ENCODE measurements at regions not wholly inside any gene's neighbourhood (a gene's known extent, or its start where the extent isn't known, plus 50 kb on each side); places are given as distances from the start of the nearest gene placed in this dataset.
"Not testable (repeated sequence)": the region's sequence is repeated elsewhere in the genome, so short reads cannot be mapped to it uniquely, and the experiment has no call there.

DNA sequence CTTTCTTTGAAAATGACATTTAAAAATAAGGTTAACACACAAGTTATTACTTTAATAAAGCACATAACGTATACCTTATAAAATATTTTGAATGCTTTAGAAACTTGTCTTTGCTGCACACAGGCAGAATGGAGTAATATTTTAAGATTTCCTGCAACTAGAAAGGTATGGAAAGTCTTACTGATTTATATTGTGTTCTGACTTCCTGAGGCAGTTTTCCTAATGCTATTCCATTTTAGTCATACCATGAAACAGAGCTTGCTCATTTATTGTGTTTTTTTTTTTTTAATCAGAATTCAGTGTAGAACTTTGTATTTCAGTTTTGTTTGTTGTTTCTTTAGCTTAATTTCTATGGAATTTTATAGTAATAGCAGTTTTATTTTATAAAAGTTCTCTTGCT lies 60.9 kb upstream of the S1PR1 start:
- TF ChIP-seq, protein P1, sequence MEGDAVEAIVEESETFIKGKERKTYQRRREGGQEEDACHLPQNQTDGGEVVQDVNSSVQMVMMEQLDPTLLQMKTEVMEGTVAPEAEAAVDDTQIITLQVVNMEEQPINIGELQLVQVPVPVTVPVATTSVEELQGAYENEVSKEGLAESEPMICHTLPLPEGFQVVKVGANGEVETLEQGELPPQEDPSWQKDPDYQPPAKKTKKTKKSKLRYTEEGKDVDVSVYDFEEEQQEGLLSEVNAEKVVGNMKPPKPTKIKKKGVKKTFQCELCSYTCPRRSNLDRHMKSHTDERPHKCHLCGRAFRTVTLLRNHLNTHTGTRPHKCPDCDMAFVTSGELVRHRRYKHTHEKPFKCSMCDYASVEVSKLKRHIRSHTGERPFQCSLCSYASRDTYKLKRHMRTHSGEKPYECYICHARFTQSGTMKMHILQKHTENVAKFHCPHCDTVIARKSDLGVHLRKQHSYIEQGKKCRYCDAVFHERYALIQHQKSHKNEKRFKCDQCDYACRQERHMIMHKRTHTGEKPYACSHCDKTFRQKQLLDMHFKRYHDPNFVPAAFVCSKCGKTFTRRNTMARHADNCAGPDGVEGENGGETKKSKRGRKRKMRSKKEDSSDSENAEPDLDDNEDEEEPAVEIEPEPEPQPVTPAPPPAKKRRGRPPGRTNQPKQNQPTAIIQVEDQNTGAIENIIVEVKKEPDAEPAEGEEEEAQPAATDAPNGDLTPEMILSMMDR (IDR thresholded peaks at IDR 0.05; ENCODE audit: low read depth, low read length, missing control alignments): no peak
- no peak overlapping the region for H3K4me3 ChIP-seq (ENCODE audit: low read depth, low read length)
- DNase-seq (ENCODE audit: low read depth): no peak

DNA sequence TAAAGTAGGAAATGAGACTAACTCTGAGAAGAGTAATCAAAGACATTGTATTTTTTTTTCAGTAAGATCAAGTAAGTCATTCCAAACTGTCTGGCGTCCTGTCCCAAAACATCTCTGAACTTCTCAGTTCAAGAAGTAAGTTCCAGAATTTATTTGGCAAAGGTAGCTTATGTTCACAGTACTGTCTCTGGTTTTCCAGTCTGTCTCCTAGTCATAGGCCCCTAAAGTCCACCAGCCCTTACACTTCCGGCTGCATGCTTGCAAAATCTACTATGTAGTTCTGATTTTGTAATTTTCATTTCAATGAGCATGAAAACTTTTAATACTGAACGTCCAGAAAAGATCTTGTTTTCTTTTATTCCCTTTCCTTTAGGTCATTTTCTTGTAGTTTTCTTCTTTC lies 61.4 kb upstream of the S1PR1 start:
- TF ChIP-seq, protein P1 (IDR thresholded peaks at IDR 0.05; ENCODE audit: low read depth, low read length, missing control alignments): no peak
- no peak overlapping the region for H3K4me3 ChIP-seq (ENCODE audit: low read depth, low read length)

DNA sequence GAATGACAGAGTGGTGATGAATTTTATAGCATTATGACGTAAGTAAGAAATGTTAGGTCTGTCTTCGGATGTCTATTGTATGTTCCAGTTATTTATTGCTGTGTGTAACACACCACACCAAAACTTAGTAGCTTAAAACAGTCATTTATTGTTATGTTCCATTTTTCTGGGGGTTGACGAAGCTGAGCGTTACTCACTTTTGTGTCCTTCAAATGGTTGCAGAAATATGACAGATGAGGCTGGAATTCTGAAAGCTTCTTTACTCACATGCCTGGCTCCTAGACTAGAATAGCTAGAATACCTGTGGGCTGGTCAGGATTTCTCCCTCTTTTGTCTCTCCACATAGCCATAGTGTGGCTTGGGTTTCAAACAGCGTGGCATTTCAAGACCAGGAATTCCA lies 62.1 kb upstream of the S1PR1 start:
- TF ChIP-seq, protein P1 (IDR thresholded peaks at IDR 0.05; ENCODE audit: low read depth, low read length, missing control alignments): no peak
- no peak for DNase-seq (ENCODE audit: low read depth)
- H3K4me3 ChIP-seq (ENCODE audit: low read depth, low read length): no peak overlapping the region

More for the DNA sequence above, 61.4 kb upstream of the S1PR1 start:
- no peak for DNase-seq (ENCODE audit: low read depth)

DNA sequence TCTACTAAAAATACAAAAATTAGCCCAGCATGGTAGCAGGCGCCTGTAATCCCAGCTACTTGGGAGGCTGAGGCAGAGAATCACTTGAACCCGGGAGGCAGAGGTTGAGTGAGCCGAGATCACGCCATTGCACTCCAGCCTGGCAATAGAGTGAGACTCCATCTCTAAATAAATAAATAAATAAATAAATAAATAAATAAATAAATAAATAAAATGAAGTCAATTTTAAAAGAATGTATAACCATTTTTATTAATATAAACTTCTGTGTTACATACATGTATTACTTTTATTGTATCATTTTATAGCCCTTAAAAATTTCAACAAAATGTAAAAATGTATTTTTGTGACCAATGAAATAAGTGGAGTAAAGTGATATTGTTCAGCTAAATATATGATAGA lies 62.5 kb upstream of the S1PR1 start:
- H3K4me3 ChIP-seq (ENCODE audit: low read depth, low read length); DNase-seq (ENCODE audit: low read depth): not testable (repeated sequence)

DNA sequence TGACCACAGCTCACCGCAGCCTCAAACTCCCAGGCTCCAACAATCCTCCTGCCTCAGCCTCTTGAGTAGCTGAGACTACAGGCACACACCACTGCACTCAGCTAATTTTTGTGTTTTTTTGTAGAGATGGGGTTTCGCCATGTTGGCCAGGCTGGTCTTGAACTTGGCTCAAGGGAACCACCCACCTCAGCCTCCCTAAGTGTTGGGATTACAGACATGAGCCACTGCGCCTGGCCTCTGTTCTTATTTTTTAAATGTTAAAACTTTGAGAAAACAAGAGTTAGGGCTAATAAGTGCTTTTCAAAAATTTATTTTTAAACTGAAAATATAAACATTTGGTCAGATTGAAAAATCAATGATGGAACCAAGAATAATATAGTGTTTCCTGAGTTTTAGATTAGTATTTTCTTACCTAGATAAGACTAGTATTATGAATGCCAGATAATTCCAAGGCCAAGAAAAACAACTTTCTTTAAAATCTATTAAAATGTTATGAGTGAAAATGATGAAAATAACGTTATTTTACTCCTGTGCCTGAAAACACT lies 66.2 kb upstream of the S1PR1 start:
- no peak for DNase-seq (ENCODE audit: low read depth)
- H3K4me3 ChIP-seq (ENCODE audit: low read depth, low read length): no peak overlapping the region
- TF ChIP-seq, protein P1 (IDR thresholded peaks at IDR 0.05; ENCODE audit: low read depth, low read length, missing control alignments): no peak

DNA sequence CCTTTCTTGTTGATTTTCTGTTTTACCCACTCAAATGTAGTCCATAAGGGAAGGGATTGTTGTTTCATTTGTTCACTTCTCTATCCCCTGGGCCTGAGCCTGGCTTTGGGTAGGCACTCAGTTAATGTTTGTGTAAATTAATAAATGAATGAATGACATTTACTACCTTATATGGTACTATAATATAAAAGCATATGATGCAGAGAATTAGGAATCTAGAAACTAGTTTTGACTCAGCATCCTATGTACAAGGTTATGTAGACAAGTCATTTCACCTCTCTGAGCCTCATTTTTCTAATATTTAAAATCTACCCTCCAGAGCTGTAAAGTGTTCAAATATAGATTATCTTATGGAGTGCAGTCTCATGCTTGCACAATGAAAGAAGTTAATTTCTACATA lies 68.9 kb upstream of the S1PR1 start:
- no peak for DNase-seq (ENCODE audit: low read depth)
- TF ChIP-seq, protein P1 (IDR thresholded peaks at IDR 0.05; ENCODE audit: low read depth, low read length, missing control alignments): no peak
- H3K4me3 ChIP-seq (ENCODE audit: low read depth, low read length): no peak overlapping the region

DNA sequence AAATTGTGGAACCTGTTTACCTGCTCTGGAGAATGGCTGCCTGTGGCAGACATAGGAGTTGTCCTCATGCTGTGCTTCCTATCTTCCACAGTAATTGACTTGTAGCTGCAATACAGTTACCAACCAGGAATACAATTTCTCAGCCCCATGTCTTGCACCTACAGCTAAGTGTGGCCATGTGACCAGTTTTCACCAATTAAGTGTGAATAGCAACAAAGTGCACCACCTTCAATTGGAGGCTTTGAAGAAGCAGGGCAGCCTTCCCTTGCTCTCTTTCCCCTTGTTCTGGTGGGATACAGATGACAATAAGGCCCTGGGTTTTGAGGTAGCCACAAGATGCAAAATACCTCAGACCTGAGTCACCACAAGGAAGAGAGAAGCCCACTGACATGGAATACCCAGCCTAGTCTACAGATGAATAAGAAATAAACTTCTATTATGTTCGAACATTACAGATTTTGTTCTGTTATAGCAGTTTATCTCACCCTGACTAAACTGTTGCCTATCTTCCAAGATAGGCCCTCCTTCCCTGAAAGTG lies 70.2 kb upstream of the S1PR1 start:
- H3K4me3 ChIP-seq (ENCODE audit: low read depth, low read length): no peak overlapping the region
- DNase-seq (ENCODE audit: low read depth): no peak
- TF ChIP-seq, protein P1 (IDR thresholded peaks at IDR 0.05; ENCODE audit: low read depth, low read length, missing control alignments): no peak

Data from GM12864 (cell line).